Activated gamma-delta T cell treated with Interleukin-2 at 50 U/mL for 16 hours (primary cell): ENCODE measurements at regions not wholly inside any gene's neighbourhood (a gene's known extent, or its start where the extent isn't known, plus 50 kb on each side); places are given as distances from the start of the nearest gene placed in this dataset.

Experiments used
- DNase-seq: peaks from one replicate; pipeline ENCODE4 v3.0.0-alpha.2; 2020

DNA sequence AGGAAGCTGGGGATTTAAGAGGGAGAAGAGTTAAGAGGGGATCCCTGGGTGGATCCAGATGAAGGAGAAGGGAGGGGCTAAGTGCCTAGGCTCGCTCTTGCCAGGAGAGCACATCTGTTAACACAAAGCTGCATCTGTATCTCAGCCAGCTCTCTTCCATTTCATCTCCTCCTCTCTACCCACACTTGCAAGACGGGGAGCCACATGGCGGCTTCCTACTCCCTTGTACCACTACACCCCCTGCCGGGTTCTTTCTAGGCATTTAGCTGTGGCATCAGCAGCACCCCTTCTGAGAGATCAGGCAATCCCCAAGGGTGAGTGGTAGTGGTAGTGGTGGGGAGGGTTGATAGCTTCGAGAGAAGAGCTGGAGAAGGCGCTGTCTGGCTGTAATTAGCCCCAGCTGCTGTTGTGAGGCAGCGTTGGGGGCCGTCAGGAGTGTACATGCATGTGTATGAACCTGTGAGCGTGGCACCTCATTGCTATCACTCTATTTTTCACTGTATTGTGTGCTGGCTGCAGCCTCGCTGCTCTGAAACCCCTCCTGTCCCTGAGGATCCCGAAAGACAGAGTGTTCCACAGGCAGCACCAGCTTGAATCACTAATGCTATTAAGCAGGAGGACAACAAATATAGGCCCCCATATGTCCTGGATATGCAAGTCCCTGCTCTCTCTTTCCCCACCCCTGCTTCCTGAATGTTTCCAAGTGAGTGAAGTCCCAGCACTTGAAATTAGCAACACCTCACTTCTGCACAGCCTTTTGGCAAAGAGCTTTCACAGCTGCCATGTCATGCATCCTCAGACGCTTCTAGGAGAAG lies 73.7 kb downstream of the RTL9 start:
- no peak for DNase-seq

DNA sequence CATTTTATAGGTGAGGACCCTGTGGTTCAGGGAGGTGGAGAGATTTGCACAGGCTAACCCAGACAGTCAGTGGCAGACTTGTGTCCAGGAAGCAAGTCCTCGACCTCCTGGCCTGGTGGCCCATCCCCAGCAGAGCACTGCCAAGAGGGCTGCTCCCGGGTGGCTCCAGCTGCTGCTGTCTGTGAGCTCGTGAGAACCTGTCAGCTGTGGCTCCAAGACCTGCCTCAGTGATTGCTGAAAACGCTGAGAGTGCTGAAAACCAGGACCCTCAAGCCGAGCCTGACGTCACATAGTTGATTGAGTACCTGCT lies 74.2 kb downstream of the RTL9 start:
- no peak for DNase-seq

DNA sequence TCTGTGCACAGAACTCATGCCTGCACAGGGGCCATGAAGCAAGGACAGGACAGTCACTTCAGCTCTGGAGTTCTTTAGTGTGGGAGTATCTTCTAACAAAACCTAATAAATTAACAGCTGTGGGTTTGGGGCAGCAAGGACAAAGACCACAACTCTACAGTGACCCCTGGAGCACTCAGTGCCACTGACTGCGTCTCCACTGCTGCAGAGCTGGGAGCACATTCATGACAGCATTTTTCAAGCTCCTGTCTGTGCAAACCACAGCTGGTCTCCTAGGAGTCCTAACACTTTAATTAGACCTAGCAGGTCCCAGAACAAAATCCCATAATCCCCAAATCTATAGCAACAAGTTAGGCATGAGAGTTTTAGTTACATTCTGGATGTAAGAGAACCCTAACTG lies 76.5 kb downstream of the RTL9 start:
- no peak for DNase-seq

DNA sequence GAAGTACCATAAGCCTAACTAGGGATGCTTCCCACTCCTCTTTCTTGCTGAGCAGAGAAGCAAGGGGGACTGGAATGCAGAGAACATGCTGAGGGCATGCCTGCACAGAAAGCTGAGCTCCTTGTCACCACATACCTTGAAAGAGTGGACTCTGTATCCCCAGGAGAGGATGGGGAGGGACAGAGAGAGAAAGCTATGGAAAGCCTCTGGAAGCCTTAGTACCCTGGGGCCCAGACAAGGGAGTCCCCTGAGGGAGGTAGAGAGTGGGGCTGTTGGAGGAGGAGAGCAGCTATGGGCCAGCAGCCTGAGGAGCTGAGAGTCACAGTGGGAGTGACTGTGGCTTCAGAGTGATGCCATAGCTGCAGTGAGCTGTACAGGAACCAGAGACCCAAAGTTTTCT lies 77.9 kb downstream of the RTL9 start:
- DNase-seq, result no peak

DNA sequence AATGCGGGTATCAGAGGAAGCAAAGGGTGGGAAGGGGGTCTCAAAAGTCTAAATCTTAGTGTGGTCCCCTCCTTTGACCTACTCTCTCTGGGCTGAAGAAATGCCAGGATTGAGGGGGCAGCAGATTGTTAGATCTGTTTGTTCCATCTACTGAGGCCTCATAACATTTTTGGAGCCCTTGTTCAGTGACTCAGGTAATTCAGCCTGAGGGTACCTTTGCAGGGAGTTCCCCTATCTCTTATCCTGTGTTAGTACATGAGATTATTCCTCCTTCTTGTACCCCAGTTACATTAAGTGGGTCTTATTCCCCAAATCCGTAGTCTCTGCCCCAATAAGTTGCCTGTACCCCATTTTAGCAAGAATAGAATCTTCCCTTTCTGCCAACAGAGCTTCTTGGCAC lies 79.0 kb downstream of the RTL9 start:
- no peak for DNase-seq

DNA sequence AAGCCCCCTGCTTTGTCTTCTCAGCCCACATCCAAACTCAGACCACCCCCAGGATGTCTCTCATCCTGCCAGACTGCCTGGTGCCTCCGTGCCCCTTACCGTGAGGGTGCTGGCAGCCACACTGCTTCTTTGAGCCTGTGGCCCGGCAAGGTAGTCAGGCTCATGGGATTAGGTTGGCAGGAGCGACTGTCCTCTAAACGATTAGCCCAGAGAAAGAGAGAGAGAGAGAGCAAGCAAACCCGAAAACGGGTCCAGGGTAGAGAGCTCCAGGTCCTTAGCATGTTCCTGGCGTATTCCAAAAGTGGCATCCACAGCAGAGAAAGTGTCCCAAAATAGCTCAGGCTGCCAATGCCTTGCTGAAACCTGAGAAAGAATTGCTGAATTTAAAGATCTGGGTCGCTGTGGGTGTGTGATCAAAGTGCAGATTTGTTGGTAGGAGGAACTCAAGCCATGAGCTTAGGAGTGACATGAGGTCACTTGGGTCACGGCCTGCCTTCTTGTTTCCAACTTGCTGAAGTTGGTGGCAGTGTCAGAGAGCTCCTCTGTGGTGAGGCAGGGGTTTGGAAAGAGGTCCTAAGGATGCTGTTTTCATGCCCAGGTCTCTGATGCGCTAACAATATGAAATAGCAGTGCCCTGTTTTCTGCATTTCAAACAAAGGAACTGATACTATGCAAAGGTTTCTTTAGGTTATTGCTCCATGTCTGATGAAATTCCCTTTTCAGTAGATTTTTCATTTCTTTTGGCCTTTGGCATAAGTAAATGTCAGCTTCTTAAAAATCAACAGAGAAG lies 81.6 kb downstream of the RTL9 start:
- no peak for DNase-seq

DNA sequence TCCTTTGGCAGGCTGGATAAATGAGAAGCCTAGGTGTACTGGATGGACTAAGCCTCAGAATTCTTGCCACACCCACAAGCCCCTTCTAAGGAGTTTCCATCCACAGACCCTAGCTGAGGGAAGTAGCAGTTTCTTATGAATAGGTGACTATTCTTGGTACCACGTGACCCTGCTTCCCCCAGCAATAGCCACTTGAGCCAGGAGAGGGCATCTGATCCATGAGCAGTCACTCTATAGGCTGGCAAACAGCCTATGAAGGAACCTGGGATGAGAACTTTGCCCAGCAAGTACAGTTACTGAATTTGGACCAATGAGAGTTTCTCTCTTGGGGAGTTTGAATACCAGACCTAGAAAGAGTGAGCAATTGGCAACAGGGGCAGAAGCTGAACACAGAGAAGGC lies 84.0 kb downstream of the RTL9 start:
- DNase-seq, result no peak

DNA sequence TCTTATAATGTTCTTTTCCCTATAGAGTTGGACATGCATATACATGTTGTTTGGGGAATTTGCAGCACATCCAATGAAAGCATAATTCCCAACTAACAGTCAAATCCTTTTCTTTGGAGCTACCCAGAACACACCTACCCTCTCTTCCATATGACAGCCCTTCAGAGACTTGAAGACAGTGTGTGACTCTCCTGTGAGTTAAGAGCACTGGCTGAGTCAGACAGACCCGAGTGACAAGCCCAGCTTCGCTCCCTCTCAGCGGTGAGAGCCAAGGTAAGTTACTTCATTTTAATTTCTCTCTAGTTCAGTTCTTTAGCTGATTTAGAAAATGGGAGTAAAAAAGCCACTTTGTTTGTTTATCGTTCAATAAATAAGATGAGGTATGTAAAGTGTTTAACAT lies 86.3 kb downstream of the RTL9 start:
- DNase-seq, result no peak

DNA sequence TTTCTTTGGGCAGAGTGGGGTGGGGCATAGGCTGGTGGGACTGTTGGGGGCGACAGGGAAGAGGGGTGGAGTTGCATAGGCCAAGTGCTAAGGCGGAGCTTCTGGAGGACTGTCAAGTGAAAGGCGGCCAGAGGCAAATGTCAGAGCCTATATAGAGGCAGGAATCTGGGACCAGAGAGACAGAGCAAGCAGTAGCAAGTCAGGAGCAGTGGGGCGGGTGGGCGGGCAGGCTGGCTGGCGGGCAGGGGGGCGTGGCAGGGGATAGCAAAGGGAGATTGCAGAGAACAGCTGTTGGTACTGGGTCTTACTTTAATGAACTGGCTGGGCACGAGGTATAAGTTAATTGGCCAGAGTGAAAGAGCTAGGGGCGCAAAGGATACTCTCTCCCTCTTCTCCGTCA lies 89.8 kb downstream of the RTL9 start:
- no peak for DNase-seq

DNA sequence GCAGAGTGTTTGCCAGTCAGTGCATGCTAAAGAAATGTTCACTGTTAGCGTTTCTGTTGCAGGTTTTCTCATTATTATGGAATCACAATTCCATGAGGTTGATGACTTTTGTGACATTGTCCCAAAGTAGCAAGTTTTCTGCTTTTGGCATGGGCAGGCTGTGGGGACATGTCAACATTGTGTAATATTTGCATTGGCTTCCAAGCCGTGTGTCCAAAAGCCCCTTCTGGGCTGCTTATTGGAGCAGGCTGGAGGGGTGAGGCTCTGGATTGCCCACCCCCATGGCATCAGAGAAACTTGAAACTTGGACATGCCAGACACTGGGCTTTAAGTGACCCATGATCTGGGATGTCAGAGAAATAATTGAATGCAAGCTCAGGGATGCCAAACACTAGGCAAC lies 90.7 kb downstream of the RTL9 start:
- DNase-seq, result no peak

DNA sequence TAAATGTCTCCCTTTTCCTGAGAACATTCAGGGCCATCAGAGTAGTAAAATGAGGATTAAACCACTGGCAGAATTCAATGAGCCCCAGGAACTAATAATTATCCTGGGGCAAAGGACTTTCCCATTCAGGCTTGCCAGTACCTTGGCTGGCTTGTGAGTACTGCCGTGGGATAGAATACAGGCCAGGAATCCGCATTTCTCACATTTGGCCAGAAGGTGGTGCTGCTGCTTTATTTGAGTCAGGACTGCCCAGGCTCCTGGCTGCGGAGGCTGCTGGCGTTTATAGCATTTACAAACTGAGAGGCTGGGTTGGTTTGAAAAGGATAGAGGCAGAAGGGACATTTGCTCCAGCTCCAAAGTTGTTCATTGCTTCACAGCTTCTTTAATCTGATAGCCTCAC lies 91.4 kb downstream of the RTL9 start:
- peak; percentile 41 for DNase-seq

DNA sequence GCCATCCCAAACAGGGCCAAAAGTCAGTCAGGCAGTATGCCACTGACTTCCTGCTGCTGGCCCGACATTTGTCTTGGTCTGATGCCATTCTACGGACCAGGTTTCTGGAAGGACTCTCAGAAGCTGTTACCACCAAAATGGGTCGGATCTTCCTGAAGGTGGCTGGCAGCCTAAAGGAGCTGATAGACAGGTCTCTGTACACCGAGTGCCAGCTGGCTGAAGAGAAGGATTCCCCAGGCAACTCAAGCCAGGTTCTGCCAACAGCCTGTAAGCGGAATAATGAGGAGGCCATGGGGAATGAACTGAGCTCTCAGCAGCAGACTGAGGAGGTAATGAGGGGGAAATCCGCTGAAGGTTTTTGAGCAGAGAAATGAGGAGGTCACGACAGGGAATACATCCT lies 95.7 kb downstream of the RTL9 start:
- no peak for DNase-seq

DNA sequence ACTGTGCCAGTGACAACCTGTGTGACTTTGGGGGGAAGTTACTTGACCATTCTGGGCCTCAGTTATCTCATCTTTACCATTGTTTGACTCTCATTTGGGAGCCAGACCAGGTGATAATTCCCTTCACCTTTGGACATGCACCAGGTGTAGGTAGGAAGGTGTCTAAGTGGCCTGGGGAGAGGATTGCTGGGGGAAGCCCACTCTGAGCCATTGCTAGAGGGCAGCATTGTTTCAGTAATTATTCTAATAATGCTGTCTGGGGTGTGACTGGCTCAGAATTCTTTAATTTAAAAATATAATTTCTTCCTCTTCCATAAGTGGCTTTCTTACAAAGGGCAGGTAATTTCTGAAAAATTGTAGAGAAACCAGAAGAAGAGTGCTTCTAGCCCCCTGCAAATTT lies 104.3 kb downstream of the RTL9 start:
- no peak for DNase-seq

DNA sequence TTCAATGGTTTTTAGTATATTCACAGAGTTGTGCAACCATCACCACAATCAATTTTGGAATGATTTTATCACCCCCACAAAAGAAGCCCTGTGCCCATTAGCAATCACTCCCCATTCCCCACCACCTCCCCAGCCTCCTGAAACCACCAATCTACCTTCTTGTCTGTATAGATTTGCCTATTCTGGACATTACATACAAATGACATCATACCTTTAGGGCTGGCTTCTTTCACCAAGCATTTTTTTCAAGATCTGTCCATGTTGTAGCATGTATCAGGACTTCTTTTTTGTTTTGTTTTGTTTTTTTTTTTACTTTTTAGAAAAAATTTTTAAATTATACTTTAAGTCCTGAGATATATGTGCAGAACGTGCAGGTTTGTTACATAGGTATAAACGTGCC lies 108.1 kb downstream of the RTL9 start:
- no peak for DNase-seq

DNA sequence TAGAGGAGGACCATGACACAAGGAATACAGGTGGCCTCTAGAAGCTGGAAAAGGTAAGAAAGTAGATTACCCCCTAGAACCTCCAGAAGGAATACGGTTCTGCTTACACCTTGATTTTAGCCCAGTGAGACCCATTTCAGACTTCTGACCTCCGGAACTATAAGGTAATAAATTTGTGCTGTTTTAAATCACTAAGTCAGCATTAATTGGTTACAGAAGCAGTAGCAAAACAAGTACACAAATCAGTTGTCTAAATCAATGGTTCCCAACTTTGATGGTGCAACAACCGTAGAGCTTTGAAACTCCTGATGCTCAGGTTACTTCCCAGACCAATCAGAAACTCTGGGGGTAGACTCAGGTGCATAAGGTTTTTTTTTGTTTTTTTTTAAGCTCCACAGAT lies 113.6 kb downstream of the RTL9 start:
- no peak for DNase-seq

DNA sequence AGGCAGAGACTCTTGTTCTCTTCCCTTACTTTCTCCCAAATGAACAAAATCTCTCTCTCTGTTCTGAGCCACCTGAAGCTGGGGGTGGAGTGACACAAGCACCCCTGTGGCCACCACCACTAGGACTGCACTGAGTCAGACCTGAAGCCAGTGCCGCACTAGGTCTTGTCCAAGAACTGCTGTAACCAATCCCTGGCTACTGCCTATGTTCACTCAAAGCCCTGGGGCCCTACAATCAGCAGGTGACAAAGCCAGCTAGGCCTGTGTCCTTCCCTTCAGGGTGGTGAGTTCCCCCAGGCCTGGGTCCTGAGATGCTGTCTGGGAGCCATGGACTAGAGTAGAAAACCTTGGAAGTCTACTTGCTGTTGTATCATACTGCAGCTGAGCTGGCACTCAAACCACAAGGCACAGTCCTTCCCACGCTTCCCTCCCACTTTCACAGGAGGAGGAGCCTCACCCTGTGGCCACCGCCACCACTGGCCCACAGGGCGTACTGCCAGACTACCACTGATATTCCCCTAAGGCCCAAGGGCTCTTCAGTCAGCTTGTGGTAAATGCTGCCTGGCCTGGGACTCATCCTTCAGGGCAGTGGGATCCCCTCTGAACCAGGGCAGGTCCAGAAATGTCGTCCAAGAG lies 119.1 kb downstream of the RTL9 start:
- DNase-seq, result no peak

DNA sequence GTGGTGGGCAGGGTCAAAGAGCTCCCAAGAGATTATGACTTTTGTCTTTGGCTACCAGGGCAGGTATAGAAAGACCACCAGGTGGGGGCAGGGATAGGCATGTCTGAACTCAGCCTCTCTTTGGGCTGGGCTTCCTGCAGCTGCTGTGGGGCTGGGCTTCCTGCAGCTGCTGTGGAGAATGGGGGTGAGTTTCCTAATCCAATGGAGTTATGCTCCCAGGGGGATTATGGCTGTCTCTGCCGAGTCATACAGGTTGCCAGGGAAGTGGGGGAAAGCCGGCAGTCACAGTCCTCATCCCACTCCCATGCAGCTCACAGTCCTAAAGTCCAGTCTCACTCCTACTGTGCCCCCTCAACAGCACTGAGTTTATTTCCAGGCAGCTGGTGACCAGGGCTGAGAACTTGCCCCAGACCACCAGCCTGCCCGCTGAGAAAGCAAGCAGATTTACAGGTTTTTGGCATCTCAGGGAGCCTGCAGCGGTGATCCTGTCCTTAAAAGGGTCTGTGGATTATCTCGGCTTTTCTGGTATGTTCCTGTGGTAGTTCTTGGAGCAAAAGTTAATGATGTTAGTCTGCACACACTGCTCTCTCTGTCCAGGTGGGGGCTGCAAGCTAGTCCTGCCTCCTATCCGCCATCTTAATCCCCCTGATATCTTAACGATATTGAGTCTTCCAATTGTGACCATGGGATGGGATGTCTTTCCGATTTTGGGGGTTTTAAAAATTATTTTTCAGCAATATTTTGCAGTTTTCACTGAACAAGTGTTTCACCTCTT lies 133.4 kb downstream of the RTL9 start:
- no peak for DNase-seq

DNA sequence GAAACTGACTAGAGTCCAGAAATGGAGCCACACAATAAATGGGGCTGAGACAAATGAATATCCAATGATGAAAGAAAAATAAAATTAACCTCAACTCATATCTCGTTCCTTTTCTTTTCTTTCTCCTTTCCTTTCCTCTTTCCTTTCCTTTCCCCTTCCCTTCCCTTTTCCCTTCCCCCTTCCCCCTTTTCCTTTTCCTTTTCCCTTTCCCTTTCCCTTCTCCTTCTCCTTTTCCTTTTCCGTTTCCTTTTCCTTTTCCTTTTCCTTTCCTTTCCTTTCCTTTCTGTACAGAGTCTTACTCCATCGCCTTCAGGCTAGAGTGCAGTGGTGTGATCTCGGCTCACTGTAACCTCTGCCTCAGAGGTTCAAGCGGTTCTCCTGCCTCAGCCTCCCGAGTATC lies 146.3 kb downstream of the RTL9 start:
- no peak for DNase-seq

DNA sequence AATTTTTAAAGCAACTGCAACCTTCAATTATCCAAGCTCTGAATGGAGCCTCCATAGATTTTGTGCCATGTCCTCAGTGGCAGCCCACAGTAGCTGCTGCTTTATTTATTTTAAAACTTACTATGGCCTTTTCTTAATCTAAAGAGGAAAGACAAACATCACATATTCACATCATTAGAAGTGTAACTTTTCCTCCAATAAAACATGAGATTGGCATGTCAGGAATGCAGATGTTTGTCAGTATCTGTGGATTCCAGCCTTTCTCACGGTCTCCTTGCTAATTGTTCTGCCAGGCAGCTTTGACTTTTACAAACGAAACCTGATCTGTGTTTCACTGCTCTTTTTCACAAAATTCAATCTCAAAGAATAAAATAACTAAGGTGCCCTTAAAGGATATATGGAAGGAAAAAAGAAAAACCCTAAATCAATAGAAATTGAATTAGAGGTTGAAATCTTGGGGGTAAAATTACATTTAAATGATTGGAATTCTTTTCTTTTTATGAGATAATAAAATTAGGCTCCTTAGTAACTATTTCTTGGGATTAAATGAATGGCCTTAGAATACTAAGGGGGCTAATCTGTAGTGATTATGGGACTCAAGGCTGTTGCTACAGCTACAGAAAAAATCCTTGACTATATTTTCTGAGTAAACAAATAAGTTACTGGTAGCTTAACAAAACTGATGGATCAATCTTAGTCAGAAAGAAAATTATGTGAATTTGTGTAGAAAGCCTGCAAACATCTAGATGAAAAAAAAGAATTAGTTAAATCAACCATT lies 151.3 kb downstream of the RTL9 start:
- DNase-seq, result no peak

DNA sequence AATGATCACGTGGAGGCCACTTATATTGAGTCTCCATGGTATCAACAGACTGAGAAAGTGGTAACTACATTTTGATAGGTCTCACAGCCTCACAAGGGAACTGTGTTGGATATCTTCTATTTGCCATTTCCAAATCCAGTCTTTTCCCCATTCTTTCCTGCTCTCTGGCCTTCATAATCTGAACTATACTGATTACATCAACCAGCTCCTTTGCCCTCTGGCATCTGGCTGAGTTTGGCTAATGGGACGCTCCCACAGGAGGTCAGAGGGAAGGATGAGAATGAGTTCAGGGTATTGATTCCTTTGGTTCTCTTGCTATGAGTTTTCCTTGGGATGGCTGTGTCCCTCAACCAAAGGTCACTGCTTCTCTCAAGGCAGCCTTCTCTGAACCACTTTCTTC lies 152.6 kb downstream of the RTL9 start:
- DNase-seq, result no peak

DNA sequence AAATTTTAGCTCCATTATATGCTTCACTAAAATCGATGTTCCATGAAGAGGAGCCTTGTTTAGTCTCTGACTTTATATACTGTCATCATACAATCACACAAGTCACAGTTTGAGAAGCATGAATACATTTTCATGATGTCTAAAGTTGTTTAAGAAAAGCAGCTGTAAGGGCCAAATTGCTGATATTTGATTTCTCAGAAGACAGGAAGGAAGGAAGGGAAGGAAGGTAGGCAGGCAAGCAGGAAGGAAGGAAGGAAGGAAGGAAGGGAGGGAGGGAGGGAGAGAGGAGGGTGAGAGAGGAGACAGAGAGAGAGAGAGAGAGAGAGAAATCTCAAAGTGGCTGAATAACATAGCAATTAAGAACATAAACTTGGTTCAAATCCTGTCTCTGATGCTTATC lies 153.7 kb downstream of the RTL9 start:
- no peak for DNase-seq

DNA sequence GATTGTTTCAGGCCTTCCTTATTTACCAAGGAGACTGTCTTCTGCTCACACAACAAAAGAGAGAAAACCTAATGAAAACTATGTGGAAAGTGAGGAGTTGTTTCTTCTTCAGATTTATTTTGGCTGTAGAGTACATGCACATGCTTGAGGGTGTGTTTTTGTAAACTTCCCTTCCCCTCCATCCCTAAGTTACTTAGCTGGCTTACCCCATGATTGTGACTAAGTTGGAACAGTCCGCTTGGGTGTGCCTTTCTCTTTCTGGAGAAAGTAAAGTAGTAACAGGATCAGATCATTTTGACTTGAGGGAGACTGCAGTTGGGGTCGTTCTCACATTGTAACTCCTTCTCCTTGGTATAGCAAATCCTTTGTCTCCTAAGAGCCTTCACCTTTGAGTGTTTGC lies 155.9 kb downstream of the RTL9 start:
- DNase-seq, result no peak

DNA sequence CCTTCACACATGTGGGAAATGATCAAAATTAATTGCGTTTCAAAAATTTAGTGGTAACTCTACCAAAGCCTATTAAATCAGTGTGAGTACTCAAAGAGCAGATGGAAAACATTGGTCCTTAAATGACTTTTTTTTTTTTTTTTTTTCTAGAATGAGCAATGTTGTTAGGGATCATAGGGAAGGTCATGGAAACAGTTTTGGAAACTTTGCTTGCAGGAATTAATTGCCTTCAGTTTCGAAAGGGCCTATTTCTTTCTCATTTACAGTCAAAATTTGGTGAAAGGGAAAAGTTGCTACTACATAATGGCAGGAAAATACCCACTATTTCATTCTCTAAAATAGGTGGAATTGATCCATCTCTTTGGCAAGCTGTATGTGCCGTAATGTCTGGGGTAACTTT lies 160.9 kb downstream of the RTL9 start:
- DNase-seq, result no peak
